Peyer's patch (tissue), 4 donors: ENCODE measurements at regions not wholly inside any gene's neighbourhood (a gene's known extent, or its start where the extent isn't known, plus 50 kb on each side); places are given as distances from the start of the nearest gene placed in this dataset.

ENCODE experiments used
- DNase-seq, 3 donors: peaks; one replicate each; pipeline ENCODE4 v3.0.0-alpha.2; 2017 to 2019
- H3K27ac ChIP-seq, 4 donors: fragments of 200-600 bp; sonication (generic); one replicate each; pipeline ENCODE4 v1.5.1; 2016 to 2019
- H3K27me3 ChIP-seq, 2 donors: fragments of 200-600 bp; sonication (generic); one replicate each; pipeline ENCODE4 v1.5.1; 2019
- H3K36me3 ChIP-seq, 3 donors: fragments of 200-600 bp; sonication (generic); one replicate each; pipeline ENCODE4 v1.5.1; 2016 to 2019
- H3K4me1 ChIP-seq, 4 donors: fragments of 200-600 bp; sonication (generic); one replicate each; pipeline ENCODE4 v1.5.1; 2016 to 2019
- H3K4me3 ChIP-seq, 4 donors: fragments of 200-600 bp; sonication (generic); 1 replicate in 3 of 4; 2 replicates in 1 of 4; pipeline ENCODE4 v1.5.1; 2016 to 2019; ENCODE audit warnings: mild to moderate bottlenecking in 1 of 4
- H3K9me3 ChIP-seq, 4 donors: fragments of 200-600 bp; sonication (generic); one replicate each; pipeline ENCODE4 v1.5.1; 2016 to 2019; ENCODE audit warnings: mild to moderate bottlenecking in 1 of 4
- POLR2A ChIP-seq, 2 donors: fragments of 450-650 bp; IDR thresholded peaks; one replicate each; pipeline ENCODE4 v1.5.1; 2017; ENCODE audit warnings: antibody characterized with exemption in 2 of 2, mild to moderate bottlenecking in 2 of 2, moderate library complexity in 2 of 2
- TF ChIP-seq, protein P1 (sequence below), 6 experiments: fragments of 450-650 bp in 4 of 6; fragments of 200-600 bp in 2 of 6; sonication (generic) in 1 of 6; IDR thresholded peaks; one replicate each; pipeline ENCODE4 v1.5.1; 2017 to 2019; ENCODE audit warnings: antibody characterized with exemption in 6 of 6, mild to moderate bottlenecking in 3 of 6, moderate library complexity in 1 of 6

DNA sequence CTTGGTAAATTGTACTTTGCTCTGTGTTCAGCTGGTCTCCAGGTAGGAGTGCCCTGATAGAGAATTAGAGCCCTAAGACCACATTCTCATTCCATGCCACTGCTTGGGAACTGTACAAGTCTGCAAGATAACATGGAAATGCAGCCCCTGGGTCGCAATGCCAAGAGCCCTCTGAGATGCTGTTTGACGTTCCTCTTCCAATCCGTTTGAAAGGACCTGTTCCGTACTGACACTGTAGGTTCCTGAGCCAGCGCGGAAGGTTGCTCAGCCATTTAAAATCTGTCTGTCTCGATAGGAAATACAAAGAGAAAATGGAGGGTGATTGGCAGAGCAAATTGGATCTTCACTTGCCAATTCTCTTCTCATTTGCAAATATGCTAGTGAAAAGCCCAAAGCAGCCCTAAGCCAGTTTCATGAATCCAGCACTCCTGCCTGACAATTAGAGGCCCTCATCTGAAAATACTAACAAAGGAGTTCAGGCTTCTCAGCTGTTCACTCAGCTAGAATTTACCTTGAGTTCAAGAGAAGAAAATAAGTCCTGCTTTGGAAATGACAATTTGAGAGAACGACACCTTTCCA, 100.6 kb upstream of the AFDN start:
- no peak for DNase-seq
- no peak overlapping the region for H3K4me3 ChIP-seq
- no peaks in the 10 kb centered on the region for H3K4me1 ChIP-seq
- TF ChIP-seq, protein P1, sequence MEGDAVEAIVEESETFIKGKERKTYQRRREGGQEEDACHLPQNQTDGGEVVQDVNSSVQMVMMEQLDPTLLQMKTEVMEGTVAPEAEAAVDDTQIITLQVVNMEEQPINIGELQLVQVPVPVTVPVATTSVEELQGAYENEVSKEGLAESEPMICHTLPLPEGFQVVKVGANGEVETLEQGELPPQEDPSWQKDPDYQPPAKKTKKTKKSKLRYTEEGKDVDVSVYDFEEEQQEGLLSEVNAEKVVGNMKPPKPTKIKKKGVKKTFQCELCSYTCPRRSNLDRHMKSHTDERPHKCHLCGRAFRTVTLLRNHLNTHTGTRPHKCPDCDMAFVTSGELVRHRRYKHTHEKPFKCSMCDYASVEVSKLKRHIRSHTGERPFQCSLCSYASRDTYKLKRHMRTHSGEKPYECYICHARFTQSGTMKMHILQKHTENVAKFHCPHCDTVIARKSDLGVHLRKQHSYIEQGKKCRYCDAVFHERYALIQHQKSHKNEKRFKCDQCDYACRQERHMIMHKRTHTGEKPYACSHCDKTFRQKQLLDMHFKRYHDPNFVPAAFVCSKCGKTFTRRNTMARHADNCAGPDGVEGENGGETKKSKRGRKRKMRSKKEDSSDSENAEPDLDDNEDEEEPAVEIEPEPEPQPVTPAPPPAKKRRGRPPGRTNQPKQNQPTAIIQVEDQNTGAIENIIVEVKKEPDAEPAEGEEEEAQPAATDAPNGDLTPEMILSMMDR (IDR thresholded peaks at IDR 0.05), result no peak
- no peak for TF ChIP-seq POLR2A (IDR thresholded peaks at IDR 0.05)
- H3K36me3 ChIP-seq, result no peaks in the 10 kb centered on the region
- peaks cover 0 to 6% (median 0%) of the 10 kb centered on the region in 4 donors for H3K9me3 ChIP-seq
- H3K27ac ChIP-seq, result no peak overlapping the region
- no peaks in the 10 kb centered on the region for H3K27me3 ChIP-seq

DNA sequence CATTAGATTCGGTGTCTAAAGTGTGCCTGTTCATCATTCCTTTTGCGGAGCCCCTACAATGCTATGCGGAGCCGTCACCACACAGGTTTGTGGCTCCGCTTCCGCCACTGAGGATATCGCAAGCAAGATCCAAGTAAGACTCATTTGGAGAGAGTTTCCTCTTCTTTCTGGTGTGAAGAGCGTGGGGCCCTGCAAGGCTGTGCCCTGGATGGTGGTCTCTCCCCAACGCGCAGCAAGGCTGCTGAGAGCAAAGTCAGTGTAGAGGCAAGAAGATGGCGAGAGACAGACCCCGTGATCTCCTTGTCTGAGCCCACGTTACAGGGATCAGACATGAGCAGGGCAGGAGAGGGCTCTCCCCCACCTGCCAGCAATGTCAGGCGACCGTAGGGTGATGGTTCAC, 96.3 kb upstream of the AFDN start:
- H3K9me3 ChIP-seq, result no peaks in the 10 kb centered on the region
- no peaks in the 10 kb centered on the region for H3K36me3 ChIP-seq
- H3K4me1 ChIP-seq, result peaks cover 0 to 6% (median 0%) of the 10 kb centered on the region in 4 donors
- TF ChIP-seq, protein P1 (IDR thresholded peaks at IDR 0.05), result no peak
- TF ChIP-seq POLR2A (IDR thresholded peaks at IDR 0.05), result no peak
- H3K27ac ChIP-seq, result no peak overlapping the region
- H3K27me3 ChIP-seq, result no peaks in the 10 kb centered on the region
- peak in 1 of 3 donors; percentile 22 for DNase-seq
- H3K4me3 ChIP-seq, result no peak overlapping the region

DNA sequence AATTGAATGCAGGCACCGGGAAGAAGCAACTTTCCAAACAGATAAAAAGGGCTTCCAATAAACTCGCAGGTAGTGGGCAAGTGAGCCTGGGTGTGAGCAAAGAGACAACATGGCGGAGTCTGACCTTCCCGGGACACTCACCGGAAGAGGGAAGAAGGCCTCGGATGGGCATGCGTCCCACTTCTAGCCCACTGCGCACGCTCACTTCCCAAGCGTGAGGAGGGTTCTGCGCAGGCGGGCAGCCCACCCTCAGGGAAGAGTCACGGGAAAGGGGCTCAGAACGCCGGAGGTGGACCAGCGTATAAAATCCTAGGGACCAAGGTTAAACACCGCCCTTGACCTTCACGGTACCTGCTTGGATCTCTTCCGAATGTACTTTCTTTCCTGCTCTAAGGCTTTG, 95.5 kb upstream of the AFDN start:
- peak in 1 of 3 donors; percentile 33 for DNase-seq
- Histone ChIP-seq H3K4me1 (peaks cover 0 to 6% (median 0%) of the 10 kb centered on the region in 4 donors), H3K4me3 (no peak overlapping the region), H3K27me3 (no peaks in the 10 kb centered on the region), H3K9me3 (no peaks in the 10 kb centered on the region), H3K36me3 (no peaks in the 10 kb centered on the region), H3K27ac (no peak overlapping the region)
- no peak for TF ChIP-seq POLR2A (IDR thresholded peaks at IDR 0.05)
- TF ChIP-seq, protein P1 (IDR thresholded peaks at IDR 0.05), result no peak

DNA sequence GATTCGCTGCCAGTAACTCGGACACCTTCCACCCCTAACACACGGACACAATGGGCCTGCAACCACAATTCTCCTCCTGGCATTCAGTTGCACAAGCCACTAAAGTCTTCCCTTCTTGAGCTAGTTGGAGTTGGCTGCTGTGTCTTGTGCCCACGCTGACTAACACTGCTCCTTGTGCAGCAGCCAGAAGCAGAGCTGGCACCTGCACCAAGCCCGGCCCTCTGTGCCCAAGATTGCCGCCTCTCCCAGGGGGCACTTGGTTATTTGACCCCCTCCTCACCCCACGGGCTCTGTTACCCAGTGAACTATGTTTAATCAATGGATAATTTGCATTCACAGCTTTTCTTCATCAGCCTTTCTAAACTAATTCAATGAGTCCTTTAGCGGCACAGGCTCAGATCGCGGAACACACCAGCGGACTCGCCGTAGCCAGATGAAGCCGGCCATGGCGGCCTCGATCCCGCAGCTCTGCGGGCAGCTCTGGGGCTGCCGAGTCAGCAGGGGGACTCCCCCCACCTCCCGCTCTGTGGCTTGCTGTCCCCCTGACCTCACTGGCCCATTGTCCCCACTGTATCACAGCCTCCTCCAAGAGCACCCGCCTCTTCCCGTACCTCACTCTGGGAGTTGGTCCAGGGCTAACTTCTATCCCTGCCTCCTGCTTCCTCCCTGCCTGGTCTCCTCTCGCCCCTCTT, 94.8 kb upstream of the AFDN start:
- peak in 1 of 3 donors; percentile 34 for DNase-seq

DNA sequence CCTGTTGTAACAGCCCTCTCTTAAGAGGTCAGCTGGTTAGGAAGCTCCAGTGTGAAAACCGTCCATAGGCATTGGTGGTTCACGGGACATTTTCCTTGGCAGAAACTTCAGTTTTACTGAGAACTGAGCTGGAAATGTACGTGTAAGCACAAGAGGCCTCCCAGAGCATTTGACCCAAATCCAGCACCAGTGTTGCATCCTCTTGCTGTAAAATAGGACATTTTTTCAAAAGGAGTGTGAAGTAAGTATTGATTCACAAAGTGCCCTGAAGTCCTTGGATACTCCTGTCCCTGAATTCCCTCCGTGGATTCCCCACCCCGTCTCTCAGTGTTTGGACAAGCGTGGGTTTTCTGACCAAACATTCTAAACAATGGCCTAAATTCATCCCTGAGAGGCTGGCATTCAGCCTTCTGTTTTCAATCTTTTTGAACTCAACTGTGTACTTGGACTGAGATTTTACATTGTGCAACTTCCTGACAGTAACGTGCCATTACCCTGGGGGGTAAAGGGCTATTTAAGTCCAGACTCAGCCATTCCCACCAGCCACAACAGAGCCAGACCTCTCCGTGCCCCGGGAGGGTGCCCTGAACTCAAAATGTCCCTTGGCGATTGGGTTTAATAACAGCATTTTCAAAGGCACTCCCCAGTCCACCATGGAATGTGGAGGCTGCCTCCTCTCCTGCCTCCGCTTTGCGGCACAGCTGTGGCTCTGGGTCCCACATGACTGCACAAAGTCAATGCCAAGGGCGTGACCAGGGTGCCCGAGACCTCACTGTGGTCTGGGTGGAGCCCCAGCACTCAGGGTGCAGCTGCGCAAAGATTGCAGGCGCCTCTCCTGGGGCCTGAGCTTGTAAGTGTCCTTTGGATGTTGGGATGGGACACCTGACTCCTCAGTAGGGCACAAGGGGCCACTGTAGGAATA, 92.7 kb upstream of the AFDN start:
- no peaks in the 10 kb centered on the region for H3K27me3 ChIP-seq
- TF ChIP-seq, protein P1 (IDR thresholded peaks at IDR 0.05), result no peak
- TF ChIP-seq POLR2A (IDR thresholded peaks at IDR 0.05), result no peak
- no peaks in the 10 kb centered on the region for H3K9me3 ChIP-seq
- no peak overlapping the region for H3K4me3 ChIP-seq
- DNase-seq, result peak in 1 of 3 donors; percentile 45
- peaks cover 0 to 6% (median 0%) of the 10 kb centered on the region in 4 donors for H3K4me1 ChIP-seq
- H3K36me3 ChIP-seq, result no peaks in the 10 kb centered on the region
- peak overlapping the region in 1 of 4 donors; percentile 18 for H3K27ac ChIP-seq

More for the DNA sequence above, 94.8 kb upstream of the AFDN start:
- Histone ChIP-seq H3K4me1 (peaks cover 0 to 6% (median 0%) of the 10 kb centered on the region in 4 donors), H3K9me3 (no peaks in the 10 kb centered on the region), H3K27ac (no peak overlapping the region), H3K27me3 (no peaks in the 10 kb centered on the region), H3K4me3 (no peak overlapping the region), H3K36me3 (no peaks in the 10 kb centered on the region)
- TF ChIP-seq, protein P1 (IDR thresholded peaks at IDR 0.05), result no peak
- no peak for TF ChIP-seq POLR2A (IDR thresholded peaks at IDR 0.05)
